SK-N-SH treated with all-trans-retinoic acid at 6 μM for 48 hours (cell line): ENCODE measurements at regions not wholly inside any gene's neighbourhood (a gene's known extent, or its start where the extent isn't known, plus 50 kb on each side); places are given as distances from the start of the nearest gene placed in this dataset.

Experiments
- ATAC-seq: fragments of 200-7000 bp; cut with Tn5 transposase; 3 replicates; pipeline ENCODE4 v1.9.1; 2020; ENCODE audit warnings: mild to moderate bottlenecking, moderate library complexity
- ARNTL ChIP-seq: fragments of 450-650 bp; formaldehyde crosslinking; IDR thresholded peaks from 2 replicates; pipeline ENCODE4 v1.5.0; 2020; ENCODE audit warnings: low read depth, mild to moderate bottlenecking, moderate library complexity, borderline replicate concordance
- BACH2 ChIP-seq: fragments of 250-450 bp; sonication (Bioruptor Pico); IDR thresholded peaks from 2 replicates; pipeline ENCODE4 v1.9.0; 2021; ENCODE audit warnings: mild to moderate bottlenecking, borderline replicate concordance
- CSDC2 ChIP-seq: fragments of 250-450 bp; sonication (Bioruptor Pico); IDR thresholded peaks from 2 replicates; pipeline ENCODE4 v1.5.0; 2020; ENCODE audit warnings: mild to moderate bottlenecking, moderate library complexity
- CSRNP3 ChIP-seq: fragments of 250-450 bp; sonication (Bioruptor Pico); IDR thresholded peaks from 2 replicates; pipeline ENCODE4 v1.5.1; 2021; ENCODE audit warnings: mild to moderate bottlenecking, moderate library complexity
- ESRRG ChIP-seq: fragments of 250-450 bp; sonication (Bioruptor Pico); IDR thresholded peaks from 2 replicates; pipeline ENCODE4 v1.6.1; 2021; ENCODE audit warnings: mild to moderate bottlenecking
- GLIS3 ChIP-seq: fragments of 250-450 bp; sonication (Bioruptor Pico); IDR thresholded peaks from 2 replicates; pipeline ENCODE4 v1.5.0; 2020; ENCODE audit warnings: mild to moderate bottlenecking, moderate library complexity
- ISL1 ChIP-seq: fragments of 250-450 bp; sonication (Bioruptor Pico); IDR thresholded peaks from 2 replicates; pipeline ENCODE4 v2.1.2; 2022; ENCODE audit warnings: mild to moderate bottlenecking, moderate library complexity
- OSR1 ChIP-seq: fragments of 250-450 bp; sonication (Bioruptor Pico); IDR thresholded peaks from 2 replicates; pipeline ENCODE4 v1.8.0; 2022; ENCODE audit warnings: moderate library complexity, mild to moderate bottlenecking, inconsistent platforms
- PPARA ChIP-seq: fragments of 250-450 bp; sonication (Bioruptor Pico); IDR thresholded peaks from 2 replicates; pipeline ENCODE4 v1.5.0; 2020; ENCODE audit warnings: mild to moderate bottlenecking, borderline replicate concordance
- RARB ChIP-seq: fragments of 250-450 bp; sonication (Bioruptor Pico); IDR thresholded peaks from 2 replicates; pipeline ENCODE4 v1.8.0; 2021; ENCODE audit warnings: mild to moderate bottlenecking, moderate library complexity
- SNAI2 ChIP-seq: fragments of 250-450 bp; sonication (Bioruptor Pico); IDR thresholded peaks from 2 replicates; pipeline ENCODE4 v1.5.0; 2020; ENCODE audit warnings: mild to moderate bottlenecking, moderate library complexity
- TCF4 ChIP-seq: fragments of 250-450 bp; sonication (Bioruptor Pico); IDR thresholded peaks from 2 replicates; pipeline ENCODE4 v1.8.0; 2021; ENCODE audit warnings: mild to moderate bottlenecking, moderate library complexity, borderline replicate concordance
- TOX ChIP-seq: fragments of 250-450 bp; sonication (Bioruptor Pico); IDR thresholded peaks from 2 replicates; pipeline ENCODE4 v1.8.0; 2021; ENCODE audit warnings: mild to moderate bottlenecking, moderate library complexity, borderline replicate concordance
- ZC3H10 ChIP-seq: fragments of 250-450 bp; sonication (Bioruptor Pico); IDR thresholded peaks from 2 replicates; pipeline ENCODE4 v1.5.1; 2021; ENCODE audit warnings: mild to moderate bottlenecking, moderate library complexity
- ZFP3 ChIP-seq: fragments of 250-450 bp; sonication (Bioruptor Pico); IDR thresholded peaks from 2 replicates; pipeline ENCODE4 v1.5.0; 2020; ENCODE audit warnings: mild to moderate bottlenecking, moderate library complexity
- ZFP30 ChIP-seq: fragments of 450-650 bp; formaldehyde crosslinking; IDR thresholded peaks from 2 replicates; pipeline ENCODE4 v1.5.0; 2022; ENCODE audit warnings: mild to moderate bottlenecking, moderate library complexity
- ZNF565 ChIP-seq: fragments of 450-650 bp; formaldehyde crosslinking; conservative IDR thresholded peaks from 2 replicates; pipeline ENCODE4 v1.5.0; 2020; ENCODE audit warnings: low read depth, mild to moderate bottlenecking, moderate library complexity
- ZNF70 ChIP-seq: fragments of 450-650 bp; formaldehyde crosslinking; IDR thresholded peaks from 2 replicates; pipeline ENCODE4 v1.5.0; 2020; ENCODE audit warnings: mild to moderate bottlenecking, moderate library complexity
- ZNF8 ChIP-seq: fragments of 450-650 bp; formaldehyde crosslinking; IDR thresholded peaks from 2 replicates; pipeline ENCODE4 v1.5.0; 2020; ENCODE audit warnings: mild to moderate bottlenecking, moderate library complexity
- TF ChIP-seq, protein P1 (sequence below): fragments of 250-450 bp; sonication (Bioruptor Pico); IDR thresholded peaks from 2 replicates; pipeline ENCODE4 v1.5.0; 2020; ENCODE audit warnings: mild to moderate bottlenecking, moderate library complexity
- TF ChIP-seq, protein P2 (sequence below): fragments of 250-450 bp; sonication (Bioruptor Pico); IDR thresholded peaks from 2 replicates; pipeline ENCODE4 v1.8.0; 2020; ENCODE audit warnings: mild to moderate bottlenecking, moderate library complexity, borderline replicate concordance

GRCh38 chr7:112986256-112987031 lies 100.2 kb downstream of the GPR85 start:
- ATAC-seq = peak; percentile 65
- TF ChIP-seq ZFP3 = no peak
- no peak for TF ChIP-seq ZNF565 (CRISPR knock-in tag)
- TF ChIP-seq RARB = no peak
- TF ChIP-seq SNAI2 (CRISPR knock-in tag) = no peak
- no peak for TF ChIP-seq TOX
- no peak for TF ChIP-seq GLIS3 (CRISPR knock-in tag)
- TF ChIP-seq PPARA (CRISPR knock-in tag) = no peak
- TF ChIP-seq BACH2 (CRISPR knock-in tag) = no peak
- TF ChIP-seq ZFP30 (CRISPR knock-in tag) = no peak
- TF ChIP-seq ISL1 (CRISPR knock-in tag) = no peak
- TF ChIP-seq ZNF8 (CRISPR knock-in tag) = no peak
- no peak for TF ChIP-seq ZNF70 (CRISPR knock-in tag)
- TF ChIP-seq ARNTL (CRISPR knock-in tag) = no peak
- TF ChIP-seq, protein P1, sequence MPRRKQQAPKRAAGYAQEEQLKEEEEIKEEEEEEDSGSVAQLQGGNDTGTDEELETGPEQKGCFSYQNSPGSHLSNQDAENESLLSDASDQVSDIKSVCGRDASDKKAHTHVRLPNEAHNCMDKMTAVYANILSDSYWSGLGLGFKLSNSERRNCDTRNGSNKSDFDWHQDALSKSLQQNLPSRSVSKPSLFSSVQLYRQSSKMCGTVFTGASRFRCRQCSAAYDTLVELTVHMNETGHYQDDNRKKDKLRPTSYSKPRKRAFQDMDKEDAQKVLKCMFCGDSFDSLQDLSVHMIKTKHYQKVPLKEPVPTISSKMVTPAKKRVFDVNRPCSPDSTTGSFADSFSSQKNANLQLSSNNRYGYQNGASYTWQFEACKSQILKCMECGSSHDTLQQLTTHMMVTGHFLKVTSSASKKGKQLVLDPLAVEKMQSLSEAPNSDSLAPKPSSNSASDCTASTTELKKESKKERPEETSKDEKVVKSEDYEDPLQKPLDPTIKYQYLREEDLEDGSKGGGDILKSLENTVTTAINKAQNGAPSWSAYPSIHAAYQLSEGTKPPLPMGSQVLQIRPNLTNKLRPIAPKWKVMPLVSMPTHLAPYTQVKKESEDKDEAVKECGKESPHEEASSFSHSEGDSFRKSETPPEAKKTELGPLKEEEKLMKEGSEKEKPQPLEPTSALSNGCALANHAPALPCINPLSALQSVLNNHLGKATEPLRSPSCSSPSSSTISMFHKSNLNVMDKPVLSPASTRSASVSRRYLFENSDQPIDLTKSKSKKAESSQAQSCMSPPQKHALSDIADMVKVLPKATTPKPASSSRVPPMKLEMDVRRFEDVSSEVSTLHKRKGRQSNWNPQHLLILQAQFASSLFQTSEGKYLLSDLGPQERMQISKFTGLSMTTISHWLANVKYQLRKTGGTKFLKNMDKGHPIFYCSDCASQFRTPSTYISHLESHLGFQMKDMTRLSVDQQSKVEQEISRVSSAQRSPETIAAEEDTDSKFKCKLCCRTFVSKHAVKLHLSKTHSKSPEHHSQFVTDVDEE (CRISPR knock-in tag) = no peak
- TF ChIP-seq CSRNP3 (CRISPR knock-in tag) = no peak
- TF ChIP-seq TCF4 (CRISPR knock-in tag) = no peak
- no peak for TF ChIP-seq CSDC2 (CRISPR knock-in tag)
- TF ChIP-seq, all 23 proteins: peak for 0

GRCh38 chr7:112985377-112985987 lies 101.1 kb downstream of the GPR85 start:
- ATAC-seq = peak; percentile 90
- no peak for TF ChIP-seq GLIS3 (CRISPR knock-in tag)
- no peak for TF ChIP-seq TOX
- no peak for TF ChIP-seq BACH2 (CRISPR knock-in tag)
- TF ChIP-seq ZNF70 (CRISPR knock-in tag) = no peak
- TF ChIP-seq, protein P2, sequence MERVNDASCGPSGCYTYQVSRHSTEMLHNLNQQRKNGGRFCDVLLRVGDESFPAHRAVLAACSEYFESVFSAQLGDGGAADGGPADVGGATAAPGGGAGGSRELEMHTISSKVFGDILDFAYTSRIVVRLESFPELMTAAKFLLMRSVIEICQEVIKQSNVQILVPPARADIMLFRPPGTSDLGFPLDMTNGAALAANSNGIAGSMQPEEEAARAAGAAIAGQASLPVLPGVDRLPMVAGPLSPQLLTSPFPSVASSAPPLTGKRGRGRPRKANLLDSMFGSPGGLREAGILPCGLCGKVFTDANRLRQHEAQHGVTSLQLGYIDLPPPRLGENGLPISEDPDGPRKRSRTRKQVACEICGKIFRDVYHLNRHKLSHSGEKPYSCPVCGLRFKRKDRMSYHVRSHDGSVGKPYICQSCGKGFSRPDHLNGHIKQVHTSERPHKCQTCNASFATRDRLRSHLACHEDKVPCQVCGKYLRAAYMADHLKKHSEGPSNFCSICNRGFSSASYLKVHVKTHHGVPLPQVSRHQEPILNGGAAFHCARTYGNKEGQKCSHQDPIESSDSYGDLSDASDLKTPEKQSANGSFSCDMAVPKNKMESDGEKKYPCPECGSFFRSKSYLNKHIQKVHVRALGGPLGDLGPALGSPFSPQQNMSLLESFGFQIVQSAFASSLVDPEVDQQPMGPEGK (CRISPR knock-in tag) = no peak
- peak; percentile 75 for TF ChIP-seq ISL1 (CRISPR knock-in tag)
- TF ChIP-seq RARB = 0 out of 2 replicates have a peak, but pooled peaks have one; percentile 71
- TF ChIP-seq, protein P1 (CRISPR knock-in tag) = no peak
- no peak for TF ChIP-seq OSR1 (CRISPR knock-in tag)
- TF ChIP-seq ZNF565 (CRISPR knock-in tag) = no peak
- TF ChIP-seq ZC3H10 (CRISPR knock-in tag) = peak; percentile 44; the same call in 1 of the 2 replicates
- no peak for TF ChIP-seq PPARA (CRISPR knock-in tag)
- TF ChIP-seq ESRRG (CRISPR knock-in tag) = no peak
- no peak for TF ChIP-seq SNAI2 (CRISPR knock-in tag)
- TF ChIP-seq TCF4 (CRISPR knock-in tag) = no peak
